Stimulated activated effector memory CD8-positive, alpha-beta T cell treated with anti-CD3 and anti-CD28 coated beads, Interleukin-12 subunit alpha, Interleukin-12 subunit beta, amount 100 ng/mL, for 72 hours (primary cell): ENCODE measurements at regions not wholly inside any gene's neighbourhood (a gene's known extent, or its start where the extent isn't known, plus 50 kb on each side); places are given as distances from the start of the nearest gene placed in this dataset.
"Not testable (repeated sequence)": the region's sequence is repeated elsewhere in the genome, so short reads cannot be mapped to it uniquely, and the experiment has no call there.

Source experiments
- ATAC-seq: fragments of 150-1000 bp; cut with Tn5 transposase; 2 replicates; pipeline ENCODE4 v1.10.0; 2021
- DNase-seq, 2 donors: peaks; one replicate each; pipeline ENCODE4 v3.0.0; 2021 to 2022; ENCODE audit warnings: low spot score in 2 of 2
- H3K27ac Mint-ChIP-seq: one replicate; pipeline ENCODE4 v1.8.0; 2022; ENCODE audit warnings: mild to moderate bottlenecking, mixed read lengths
- H3K36me3 Mint-ChIP-seq: one replicate; pipeline ENCODE4 v1.8.0; 2022; ENCODE audit warnings: mild to moderate bottlenecking, mixed read lengths
- H3K4me1 Mint-ChIP-seq: one replicate; pipeline ENCODE4 v1.8.0; 2022; ENCODE audit warnings: mixed read lengths
- H3K4me3 Mint-ChIP-seq: one replicate; pipeline ENCODE4 v1.8.0; 2022; ENCODE audit warnings: mild to moderate bottlenecking, mixed read lengths
- H3K9me3 Mint-ChIP-seq: one replicate; pipeline ENCODE4 v1.8.0; 2022; ENCODE audit warnings: mixed read lengths

GRCh38 chr4:11698846-11699590 lies 270.3 kb upstream of the HS3ST1 start:
- no peak overlapping the region for H3K4me3 Mint-ChIP-seq
- H3K27ac Mint-ChIP-seq, result no peak overlapping the region
- no peak for ATAC-seq
- no peak for DNase-seq
- no peaks in the 10 kb centered on the region for H3K4me1 Mint-ChIP-seq
- peaks cover 5% of the 10 kb centered on the region for H3K9me3 Mint-ChIP-seq
- H3K36me3 Mint-ChIP-seq, result no peaks in the 10 kb centered on the region

GRCh38 chr4:11698033-11698432 lies 269.3 kb upstream of the HS3ST1 start:
- no peaks in the 10 kb centered on the region for H3K4me1 Mint-ChIP-seq
- no peak overlapping the region for H3K4me3 Mint-ChIP-seq
- DNase-seq, result no peak
- H3K9me3 Mint-ChIP-seq, result peaks cover 10% of the 10 kb centered on the region
- no peaks in the 10 kb centered on the region for H3K36me3 Mint-ChIP-seq
- ATAC-seq, result no peak
- no peak overlapping the region for H3K27ac Mint-ChIP-seq

- Mint-ChIP-seq H3K4me1 (no peaks in the 10 kb centered on the region), H3K36me3 (no peaks in the 10 kb centered on the region)
Observed at GRCh38 chr4:11693693-11694092, 265.0 kb upstream of the HS3ST1 start.

DNA sequence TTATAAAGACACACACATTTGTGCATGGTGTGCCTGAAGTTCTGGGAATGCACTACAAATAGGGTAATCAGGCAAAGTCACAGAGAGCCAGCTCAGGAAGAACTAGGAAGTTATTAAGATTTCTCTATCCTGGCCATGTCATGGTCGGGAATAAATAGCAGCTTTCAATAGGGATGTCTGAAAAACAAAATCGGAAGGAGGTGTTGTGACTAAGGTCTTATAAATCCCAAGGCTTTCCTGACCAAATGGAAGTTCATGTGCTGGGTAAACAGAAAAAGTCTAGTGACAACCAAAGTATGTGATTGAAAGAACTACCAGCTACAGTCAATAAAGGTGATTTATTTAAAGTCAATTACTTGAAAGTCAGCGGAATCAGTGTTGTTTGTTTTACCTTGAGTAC lies 262.5 kb upstream of the HS3ST1 start:
- H3K4me1 Mint-ChIP-seq, result no peaks in the 10 kb centered on the region
- H3K36me3 Mint-ChIP-seq, result no peaks in the 10 kb centered on the region
- H3K4me3 Mint-ChIP-seq, result no peak overlapping the region

More at GRCh38 chr4:11693693-11694092, 265.0 kb upstream of the HS3ST1 start:
- H3K4me3 Mint-ChIP-seq, result no peak overlapping the region
- no peak overlapping the region for H3K27ac Mint-ChIP-seq
- ATAC-seq (no peak), DNase-seq (no peak)
- H3K9me3 Mint-ChIP-seq, result peaks cover 13% of the 10 kb centered on the region

DNA sequence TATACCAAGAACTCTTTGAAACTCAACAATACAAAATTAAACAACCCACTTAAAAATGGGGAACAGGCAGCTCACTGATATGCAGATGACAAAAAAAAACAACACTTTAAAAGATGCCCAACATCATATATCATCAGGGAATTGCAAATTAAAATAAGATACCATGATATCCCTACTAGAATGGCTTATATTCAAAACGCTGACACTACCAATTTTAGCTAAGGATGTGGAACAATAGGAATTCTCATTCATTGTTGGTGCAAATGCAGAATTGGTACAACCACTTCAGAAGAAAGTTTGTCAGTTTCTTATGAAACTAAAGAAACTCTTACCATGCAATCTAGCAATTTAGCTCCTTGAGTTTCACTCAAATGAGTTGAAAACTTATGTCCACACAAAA lies 259.0 kb upstream of the HS3ST1 start:
- no peaks in the 10 kb centered on the region for H3K36me3 Mint-ChIP-seq

More for the DNA sequence above, 262.5 kb upstream of the HS3ST1 start:
- no peak for ATAC-seq
- DNase-seq, result no peak
- peaks cover 11% of the 10 kb centered on the region for H3K9me3 Mint-ChIP-seq
- no peak overlapping the region for H3K27ac Mint-ChIP-seq

DNA sequence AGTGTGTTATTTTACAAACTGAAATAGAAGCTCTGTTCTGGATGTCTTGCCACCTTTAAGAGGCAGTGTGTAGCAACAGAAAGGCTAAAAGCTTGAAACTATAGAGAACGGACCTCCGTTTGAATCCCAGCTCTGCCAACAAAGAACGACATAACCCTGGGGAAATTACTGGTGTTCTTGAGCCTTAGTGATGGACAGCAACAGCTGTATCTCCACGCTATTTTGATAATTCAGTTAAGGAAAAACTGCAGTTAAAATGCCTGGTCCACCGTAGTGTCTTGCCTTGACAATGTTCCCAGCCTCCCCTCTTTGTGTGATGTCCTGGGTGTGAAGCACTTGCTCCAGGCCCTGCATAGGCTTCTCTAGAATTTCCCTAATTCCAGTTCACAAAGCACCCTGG lies 256.8 kb upstream of the HS3ST1 start:
- peaks cover 2% of the 10 kb centered on the region for H3K9me3 Mint-ChIP-seq
- H3K36me3 Mint-ChIP-seq, result no peaks in the 10 kb centered on the region
- no peak for DNase-seq
- H3K4me3 Mint-ChIP-seq, result no peak overlapping the region
- no peaks in the 10 kb centered on the region for H3K4me1 Mint-ChIP-seq
- no peak for ATAC-seq
- H3K27ac Mint-ChIP-seq, result no peak overlapping the region

More for the DNA sequence above, 259.0 kb upstream of the HS3ST1 start:
- no peak for ATAC-seq
- H3K9me3 Mint-ChIP-seq, result peaks cover 3% of the 10 kb centered on the region
- H3K4me3 Mint-ChIP-seq, result no peak overlapping the region
- no peak overlapping the region for H3K27ac Mint-ChIP-seq
- no peaks in the 10 kb centered on the region for H3K4me1 Mint-ChIP-seq
- DNase-seq, result no peak

DNA sequence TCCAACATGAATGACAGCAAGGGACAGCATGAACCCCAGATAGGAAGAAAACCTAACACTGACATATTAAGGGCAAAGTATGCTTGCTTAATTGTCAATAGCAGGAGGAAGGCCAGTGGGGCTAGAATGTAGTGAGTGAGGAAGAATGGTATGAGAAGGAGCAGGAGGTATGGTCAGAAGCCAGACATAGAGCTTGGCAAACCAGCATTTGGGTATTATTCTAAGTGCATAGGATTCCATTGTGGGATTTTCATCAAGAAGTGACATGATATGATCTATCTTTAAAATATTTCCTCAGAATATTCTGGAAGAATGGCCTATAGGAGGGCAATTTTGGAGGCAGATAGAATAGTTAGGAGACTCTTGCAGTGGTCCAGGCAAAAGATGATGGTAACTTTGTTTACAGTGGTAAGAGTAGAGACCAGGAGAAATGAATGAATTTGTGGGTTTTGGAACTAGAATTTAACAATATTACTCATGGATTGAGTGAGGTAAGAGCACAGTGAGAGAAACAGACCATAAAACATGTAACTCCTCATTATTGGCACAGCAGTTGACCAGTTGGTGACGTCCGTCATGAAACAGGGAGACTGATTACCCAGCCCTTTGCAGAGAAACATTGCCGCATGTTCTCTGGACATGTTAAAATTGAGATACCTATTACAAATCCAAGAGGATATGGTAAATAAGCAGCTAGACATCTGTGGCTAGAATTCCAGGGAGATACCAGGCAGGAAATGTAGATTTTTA lies 246.5 kb upstream of the HS3ST1 start:
- DNase-seq (no peak), ATAC-seq (no peak)
- Mint-ChIP-seq H3K9me3 (no peaks in the 10 kb centered on the region), H3K27ac (no peak overlapping the region), H3K36me3 (no peaks in the 10 kb centered on the region), H3K4me3 (no peak overlapping the region), H3K4me1 (no peaks in the 10 kb centered on the region)

DNA sequence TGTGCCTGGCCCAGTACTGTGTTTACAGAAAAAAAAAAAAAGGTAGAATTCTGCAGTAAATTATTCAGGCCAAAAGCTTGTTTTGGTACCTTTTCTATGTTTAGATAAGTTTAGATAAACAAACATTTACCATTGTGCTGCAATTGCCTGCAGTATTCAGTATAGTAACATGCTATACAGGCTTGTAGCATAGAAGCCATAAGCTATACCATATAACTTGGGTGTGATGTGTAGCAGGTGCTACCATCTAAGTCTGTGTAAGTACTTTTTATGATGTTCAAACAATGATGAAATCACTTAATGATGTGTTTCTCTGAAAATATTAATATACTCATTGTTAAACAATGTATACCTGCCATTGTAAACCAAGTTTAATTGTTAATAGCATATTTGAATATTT lies 241.6 kb upstream of the HS3ST1 start:
- H3K9me3 Mint-ChIP-seq, result peaks cover 4% of the 10 kb centered on the region
- no peaks in the 10 kb centered on the region for H3K36me3 Mint-ChIP-seq
- H3K4me3 Mint-ChIP-seq, result no peak overlapping the region
- no peaks in the 10 kb centered on the region for H3K4me1 Mint-ChIP-seq
- ATAC-seq, result no peak
- H3K27ac Mint-ChIP-seq, result no peak overlapping the region
- no peak for DNase-seq

GRCh38 chr4:11669156-11669555 lies 240.5 kb upstream of the HS3ST1 start:
- Mint-ChIP-seq H3K9me3 (peaks cover 4% of the 10 kb centered on the region), H3K4me1 (no peaks in the 10 kb centered on the region), H3K4me3 (no peak overlapping the region), H3K27ac (no peak overlapping the region), H3K36me3 (no peaks in the 10 kb centered on the region)
- ATAC-seq (no peak), DNase-seq (no peak)

GRCh38 chr4:11663114-11663513 lies 234.4 kb upstream of the HS3ST1 start:
- ATAC-seq (no peak), DNase-seq (no peak)
- Mint-ChIP-seq H3K4me3 (no peak overlapping the region), H3K27ac (no peak overlapping the region), H3K9me3 (peaks cover 4% of the 10 kb centered on the region), H3K36me3 (no peaks in the 10 kb centered on the region), H3K4me1 (no peaks in the 10 kb centered on the region)

DNA sequence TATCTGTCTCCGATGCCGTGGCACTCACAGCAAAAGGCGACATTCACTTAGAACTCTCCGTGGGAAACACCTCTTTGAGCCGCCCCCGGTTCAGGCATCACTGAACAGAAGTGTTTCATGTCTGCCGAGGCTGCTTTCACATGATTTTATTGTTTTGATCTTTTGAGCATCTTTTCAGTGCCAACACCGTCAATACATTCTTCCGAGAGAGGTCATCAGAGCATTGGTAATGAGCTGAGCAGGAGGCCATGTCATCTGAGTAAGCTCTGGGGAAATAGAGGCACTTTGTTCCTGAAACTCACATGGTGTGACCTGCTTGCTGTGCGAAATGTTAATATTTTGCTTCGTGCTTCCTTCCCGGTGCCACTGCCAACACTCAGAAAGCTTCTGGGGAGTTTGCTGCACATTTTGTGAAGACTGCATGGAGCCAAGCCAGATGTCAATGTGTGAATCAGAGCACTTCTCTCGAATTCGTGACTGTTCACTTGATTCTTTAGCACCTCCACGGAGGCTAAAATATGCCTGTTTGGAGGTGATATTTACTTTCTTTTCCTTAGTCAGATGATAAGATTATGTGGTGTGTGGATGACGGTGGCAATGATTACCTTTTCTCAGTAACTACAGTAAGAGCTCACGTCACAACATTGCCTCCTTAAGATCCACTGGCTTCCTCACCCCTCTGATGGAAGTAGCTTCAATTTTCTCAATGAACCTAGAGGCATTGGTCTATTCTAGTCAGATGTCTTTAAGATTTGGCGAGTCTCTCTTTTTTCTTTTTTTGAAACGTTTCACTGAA lies 222.3 kb upstream of the HS3ST1 start:
- Mint-ChIP-seq H3K9me3 (no peaks in the 10 kb centered on the region), H3K27ac (no peak overlapping the region), H3K4me3 (no peak overlapping the region), H3K36me3 (no peaks in the 10 kb centered on the region), H3K4me1 (no peaks in the 10 kb centered on the region)
- DNase-seq (no peak), ATAC-seq (no peak)

GRCh38 chr4:11647433-11647832 lies 218.7 kb upstream of the HS3ST1 start:
- no peak for DNase-seq
- Mint-ChIP-seq H3K4me3 (no peak overlapping the region), H3K9me3 (peaks cover 4% of the 10 kb centered on the region), H3K36me3 (no peaks in the 10 kb centered on the region), H3K27ac (no peak overlapping the region), H3K4me1 (no peaks in the 10 kb centered on the region)
- ATAC-seq, result no peak

DNA sequence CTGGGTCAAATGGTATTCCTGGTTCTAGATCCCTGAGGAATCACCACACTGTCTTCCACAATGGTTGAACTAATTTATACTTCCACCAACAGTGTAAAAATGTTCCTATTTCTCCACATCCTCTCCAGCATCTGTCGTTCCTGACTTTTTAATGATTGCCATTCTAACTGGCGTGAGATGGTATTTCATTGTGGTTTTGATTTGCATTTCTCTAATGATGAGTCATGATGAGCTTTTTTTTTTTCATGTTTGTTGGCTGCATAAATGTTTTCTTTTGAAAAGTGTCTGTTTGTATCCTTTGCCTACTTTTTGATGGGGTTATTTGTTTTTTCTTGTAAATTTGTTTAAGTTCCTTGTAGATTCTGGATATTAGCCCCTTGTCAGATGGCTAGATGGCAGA lies 214.4 kb upstream of the HS3ST1 start:
- H3K9me3 Mint-ChIP-seq, H3K4me3 Mint-ChIP-seq, H3K27ac Mint-ChIP-seq, DNase-seq, H3K36me3 Mint-ChIP-seq, ATAC-seq, H3K4me1 Mint-ChIP-seq: not testable (repeated sequence)

GRCh38 chr4:11640584-11640983 lies 211.9 kb upstream of the HS3ST1 start:
- H3K4me1 Mint-ChIP-seq, result no peaks in the 10 kb centered on the region
- no peaks in the 10 kb centered on the region for H3K36me3 Mint-ChIP-seq
- H3K9me3 Mint-ChIP-seq, result peaks cover 4% of the 10 kb centered on the region
- H3K4me3 Mint-ChIP-seq, result no peak overlapping the region
- no peak for DNase-seq
- H3K27ac Mint-ChIP-seq, result no peak overlapping the region
- ATAC-seq, result no peak

DNA sequence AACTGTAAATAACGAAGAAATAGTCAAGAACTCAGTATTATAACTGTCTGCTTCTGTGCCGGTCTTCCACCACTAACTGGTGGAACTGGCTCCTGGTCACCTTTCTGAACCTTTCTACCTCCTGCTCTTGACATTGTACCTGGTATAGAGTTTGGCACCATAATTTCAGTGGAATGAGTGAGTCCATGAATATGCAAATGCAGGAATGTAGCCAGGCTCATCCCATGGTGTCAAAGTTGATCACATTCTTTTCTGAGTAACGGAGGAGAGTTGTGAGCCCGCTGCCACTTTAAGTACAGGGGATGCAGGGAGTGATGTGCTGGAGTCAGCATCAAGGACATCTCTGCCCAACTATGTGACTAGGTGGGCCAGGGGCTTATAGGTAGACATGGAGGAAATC lies 207.9 kb upstream of the HS3ST1 start:
- H3K9me3 Mint-ChIP-seq, result no peaks in the 10 kb centered on the region
- no peaks in the 10 kb centered on the region for H3K36me3 Mint-ChIP-seq
- DNase-seq, result no peak
- H3K27ac Mint-ChIP-seq, result no peak overlapping the region
- no peak for ATAC-seq
- no peak overlapping the region for H3K4me3 Mint-ChIP-seq
- no peaks in the 10 kb centered on the region for H3K4me1 Mint-ChIP-seq
